Fibroblast of skin of left biceps (primary cell): ENCODE measurements at regions not wholly inside any gene's neighbourhood (a gene's known extent, or its start where the extent isn't known, plus 50 kb on each side); places are given as distances from the start of the nearest gene placed in this dataset.
"Not testable (repeated sequence)": the region's sequence is repeated elsewhere in the genome, so short reads cannot be mapped to it uniquely, and the experiment has no call there.

Experiments used
- DNase-seq, 2 experiments: peaks; one replicate each; pipeline ENCODE4 v3.0.0-alpha.2; 2013; ENCODE audit warnings: low read depth in 2 of 2

- DNase-seq, result no peak
Observed at GRCh38 chr1:172837816-172838679, 179.1 kb downstream of the FASLG start.

DNA sequence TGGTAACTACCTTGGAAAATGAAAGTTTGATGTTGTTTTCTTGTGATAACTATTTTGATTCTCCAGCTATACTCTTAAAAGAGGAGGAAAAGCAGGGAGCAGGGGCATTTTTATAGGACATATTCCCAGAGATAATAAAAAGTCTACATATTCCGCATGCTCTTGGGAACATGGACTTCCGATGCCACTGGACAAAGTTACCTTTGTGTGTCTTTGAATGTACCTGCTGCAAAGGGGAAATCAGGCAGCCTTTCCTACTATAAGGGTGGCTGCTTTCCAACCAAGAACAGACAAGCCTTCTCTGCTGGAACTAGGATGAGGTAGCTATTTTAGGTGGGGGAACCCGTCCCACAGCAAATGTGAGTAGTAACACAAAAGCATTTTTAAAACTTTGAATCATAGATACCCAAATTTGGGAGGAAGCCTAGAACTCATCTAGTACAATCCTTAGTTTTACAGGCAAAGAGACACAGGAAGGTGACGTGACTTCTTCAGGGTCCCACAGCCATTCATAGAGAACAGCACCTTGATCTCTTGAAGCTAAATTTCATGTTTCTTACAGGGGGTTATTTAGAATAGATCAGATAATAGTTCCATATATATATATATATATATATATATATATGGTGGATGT is 179.9 kb downstream of the FASLG start:
- no peak for DNase-seq

- DNase-seq, result not testable (repeated sequence)
Observed at GRCh38 chr1:172839639-172840038, 180.7 kb downstream of the FASLG start.

GRCh38 chr1:172843444-172843843 is 184.5 kb downstream of the FASLG start:
- no peak for DNase-seq

- no peak for DNase-seq
Observed at GRCh38 chr1:172845371-172845770, 186.5 kb downstream of the FASLG start.

DNA sequence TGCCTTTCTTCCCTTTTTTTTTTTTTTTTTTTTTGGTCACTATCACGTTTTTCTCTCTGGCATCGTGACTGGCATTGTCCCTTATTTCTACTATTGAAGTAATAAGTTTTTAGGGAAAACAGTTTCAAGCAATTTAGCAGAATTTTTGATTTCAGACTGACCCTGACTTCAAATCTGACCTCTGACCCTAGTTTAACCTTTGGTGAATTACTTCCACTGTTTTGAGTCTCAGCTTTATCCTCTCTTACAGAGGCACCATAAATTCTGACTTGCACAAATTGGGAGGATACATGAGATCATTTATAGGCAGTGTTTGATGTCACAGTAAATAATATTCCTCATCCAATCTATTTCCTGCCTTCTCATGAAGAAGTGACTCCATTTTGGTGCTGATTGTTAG is 187.0 kb downstream of the FASLG start:
- no peak for DNase-seq

GRCh38 chr1:172847814-172848213 is 188.9 kb downstream of the FASLG start:
- DNase-seq, result not testable (repeated sequence)

DNA sequence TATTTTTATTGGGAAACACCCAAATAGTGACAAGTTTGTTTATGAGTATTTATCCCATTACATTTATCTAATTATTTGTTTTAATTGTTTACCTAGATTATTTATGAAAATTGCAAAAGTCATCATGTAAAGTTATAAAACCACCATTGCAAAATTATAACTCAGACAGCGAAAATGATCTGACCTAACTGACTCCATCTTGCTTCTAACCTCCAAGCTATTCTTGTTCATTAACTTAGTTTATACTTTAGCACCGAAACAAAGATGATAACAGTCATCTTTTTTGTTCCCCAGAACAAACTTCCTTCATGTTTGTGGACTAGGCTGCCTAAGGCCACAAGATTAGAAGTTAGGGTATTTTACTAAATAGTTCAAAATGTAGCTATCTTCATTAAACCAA is 190.8 kb downstream of the FASLG start:
- DNase-seq, result no peak

DNA sequence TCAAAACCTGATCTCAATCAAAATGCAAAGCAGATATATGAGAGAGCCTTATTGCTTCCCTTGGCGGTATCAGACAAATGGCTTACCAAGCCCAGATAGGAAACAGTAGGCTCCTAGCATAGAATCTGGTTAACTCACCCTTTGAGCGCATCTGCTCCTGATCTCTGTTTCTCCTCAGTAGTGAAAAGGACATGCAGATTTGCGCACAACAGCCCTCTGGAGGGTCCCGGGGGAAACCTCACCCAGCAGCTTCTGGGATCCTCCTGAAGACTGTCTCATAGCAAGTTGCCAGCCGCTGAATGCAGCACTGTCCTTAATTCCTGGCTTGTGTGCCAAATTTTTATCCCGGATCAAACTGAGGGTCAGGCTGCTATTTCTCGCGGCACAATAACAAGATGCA is 192.2 kb downstream of the FASLG start:
- DNase-seq, result no peak

GRCh38 chr1:172851856-172852255 is 193.0 kb downstream of the FASLG start:
- DNase-seq, result no peak

GRCh38 chr1:172855983-172856382 is 194.8 kb downstream of the TNFSF18 start:
- DNase-seq, result not testable (repeated sequence)

GRCh38 chr1:172863031-172863430 is 187.7 kb downstream of the TNFSF18 start:
- no peak for DNase-seq

DNA sequence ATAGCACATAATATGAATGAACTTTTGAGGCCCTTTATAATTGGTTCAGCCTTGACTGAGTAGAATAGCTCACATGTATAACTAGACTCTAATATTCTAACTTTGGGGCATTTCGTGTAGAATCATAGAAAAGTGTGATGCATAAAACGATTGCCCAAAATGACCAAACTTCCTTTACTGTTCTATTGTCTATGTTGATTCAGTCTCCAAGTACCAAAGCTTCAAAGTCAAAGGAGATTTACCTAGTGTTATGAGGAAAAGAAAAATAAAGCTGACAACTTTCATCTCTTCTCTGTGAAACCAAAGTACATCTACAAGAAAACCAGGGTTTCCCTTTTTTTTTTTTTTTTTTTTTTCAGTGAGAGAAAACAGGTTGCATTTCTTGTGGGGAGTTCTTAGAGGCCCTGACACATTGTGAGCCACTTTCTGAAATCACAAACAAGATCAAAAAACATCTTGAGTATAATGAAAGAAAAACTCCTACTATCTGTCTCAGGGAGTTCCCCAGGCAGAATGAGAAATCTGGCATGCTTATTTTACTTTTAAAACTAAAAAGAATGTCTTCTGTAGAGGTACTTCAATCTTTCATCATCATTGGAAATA is 183.4 kb downstream of the TNFSF18 start:
- no peak for DNase-seq

- no peak for DNase-seq
Observed at GRCh38 chr1:172870901-172871606, 179.7 kb downstream of the TNFSF18 start.

DNA sequence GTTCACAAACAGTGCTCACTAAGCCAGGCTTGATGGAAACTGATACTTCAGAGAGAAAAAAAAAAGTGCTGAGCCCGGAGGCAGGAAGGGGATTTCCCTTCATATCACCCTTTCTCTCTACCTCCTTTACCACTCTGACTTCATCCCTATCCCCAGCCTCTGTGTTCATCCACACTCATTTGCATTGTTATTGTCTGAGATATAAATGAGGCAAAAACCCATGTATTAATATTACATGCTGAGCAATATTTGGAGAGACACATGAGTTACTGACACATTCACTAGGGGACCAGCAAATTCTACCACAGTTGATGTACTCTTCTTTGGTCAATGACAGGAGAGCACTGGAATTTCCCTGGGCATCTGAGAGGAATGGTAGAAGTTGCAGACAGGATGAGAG is 175.8 kb downstream of the TNFSF18 start:
- no peak for DNase-seq

- DNase-seq, result no peak
Observed at GRCh38 chr1:172875892-172876291, 174.8 kb downstream of the TNFSF18 start.

DNA sequence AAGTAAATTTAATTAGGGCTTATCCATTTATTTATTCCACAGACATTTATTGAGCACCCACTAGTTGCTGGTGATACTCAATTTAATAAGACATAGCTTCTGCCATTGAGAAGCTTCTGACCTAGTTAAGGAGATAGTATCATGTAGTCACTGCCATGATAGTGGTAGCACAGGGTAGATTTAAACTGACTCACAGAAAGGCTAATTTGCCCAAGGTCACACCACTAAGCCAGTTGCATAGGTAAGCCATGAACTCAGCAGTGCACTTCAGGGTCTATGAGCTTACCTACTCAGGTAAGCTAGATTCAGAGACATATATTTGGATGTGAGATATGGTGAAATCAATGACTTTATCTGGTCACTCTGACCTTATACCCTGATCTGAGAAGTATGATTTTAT is 168.4 kb downstream of the TNFSF18 start:
- DNase-seq, result no peak

DNA sequence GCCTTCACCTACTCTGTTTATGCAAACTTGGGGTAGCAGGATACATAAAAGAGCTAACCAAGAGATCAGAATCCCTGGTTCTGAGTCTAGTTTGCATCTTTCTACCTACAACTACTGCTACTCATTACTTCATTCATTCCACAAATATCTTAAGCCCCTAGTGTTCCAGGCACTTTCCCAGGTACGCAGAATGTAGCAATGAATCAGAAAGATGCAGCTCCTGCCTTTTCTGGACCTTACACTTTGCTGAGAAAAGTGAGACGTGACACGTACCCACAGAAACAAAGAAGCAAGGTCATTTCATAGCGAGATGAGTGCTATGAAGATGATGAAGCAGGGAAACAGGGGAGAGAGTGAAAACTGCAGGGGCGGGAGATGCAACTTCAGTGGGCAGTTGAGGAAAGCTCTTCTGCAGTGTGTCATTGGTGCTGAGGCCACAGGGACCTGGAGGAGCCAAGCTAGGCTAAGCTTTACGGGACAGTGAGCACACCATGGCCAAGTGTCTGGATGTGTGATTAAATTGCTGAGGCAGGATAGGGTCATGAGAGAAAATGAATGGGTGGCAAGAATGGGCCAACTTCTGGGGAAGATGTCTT is 167.9 kb downstream of the TNFSF18 start:
- DNase-seq, result no peak

DNA sequence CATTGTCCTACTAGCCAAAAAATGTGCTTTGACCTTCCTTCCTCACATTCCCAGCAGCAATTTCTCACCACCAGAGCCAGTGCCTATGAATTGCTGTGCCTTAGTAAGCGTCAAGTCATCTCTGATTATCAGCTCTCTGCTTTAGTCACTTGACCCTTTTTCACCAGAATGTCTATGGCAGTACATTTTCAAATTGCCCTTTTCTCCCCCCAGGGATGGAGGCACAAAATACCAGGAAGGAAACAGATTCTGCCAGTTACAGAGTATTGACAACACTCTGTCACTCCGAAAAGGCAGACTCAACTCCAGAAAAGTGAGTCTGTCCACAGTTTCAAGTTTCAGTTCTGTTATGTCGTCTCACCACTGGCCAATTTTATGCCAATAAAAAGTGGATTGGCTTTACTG is 167.4 kb downstream of the TNFSF18 start:
- no peak for DNase-seq

DNA sequence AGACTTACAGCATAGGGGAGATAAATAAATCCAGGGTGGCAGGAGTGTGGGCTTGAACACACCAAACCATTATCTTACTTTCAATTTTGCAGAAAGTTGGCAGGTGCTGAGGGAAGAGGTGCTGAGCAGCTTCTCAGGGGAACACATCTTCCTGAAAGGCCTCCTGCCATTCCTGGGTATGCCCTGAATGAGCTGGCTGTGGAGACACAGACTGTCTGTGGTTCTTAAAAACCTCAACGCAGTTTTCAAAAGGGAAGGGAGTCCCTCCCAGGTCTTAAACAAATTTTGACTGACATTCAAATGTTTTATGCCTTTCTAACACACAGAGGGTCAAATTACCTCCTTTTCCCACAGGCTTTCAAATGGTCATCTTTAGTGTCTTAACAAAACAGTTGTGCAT is 166.9 kb downstream of the TNFSF18 start:
- DNase-seq, result no peak

- DNase-seq, result no peak
Observed at GRCh38 chr1:172885411-172885810, 165.3 kb downstream of the TNFSF18 start.

DNA sequence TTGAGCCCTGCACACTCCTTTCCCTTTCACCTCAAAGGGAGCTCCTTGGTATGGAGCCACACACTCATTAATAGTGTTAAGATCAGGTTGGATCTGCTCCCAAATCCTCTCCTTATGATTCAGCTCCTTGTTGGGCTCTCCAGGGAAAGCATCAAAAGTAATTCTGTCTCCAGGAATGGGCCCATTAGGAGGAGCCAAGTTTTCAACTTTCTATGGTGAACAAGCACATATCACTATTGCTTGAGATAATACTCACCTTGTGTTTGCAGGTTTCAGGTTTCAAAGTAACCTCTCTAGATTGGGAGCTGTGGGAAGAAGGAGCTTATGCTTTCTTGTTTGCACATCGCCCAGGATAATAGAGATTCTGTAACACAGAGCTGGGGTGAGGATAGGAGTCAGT is 164.8 kb downstream of the TNFSF18 start:
- no peak for DNase-seq
